IPS DF 19.7 (cell line): ENCODE measurements at regions not wholly inside any gene's neighbourhood (a gene's known extent, or its start where the extent isn't known, plus 50 kb on each side); places are given as distances from the start of the nearest gene placed in this dataset.
"Not testable (repeated sequence)": the region's sequence is repeated elsewhere in the genome, so short reads cannot be mapped to it uniquely, and the experiment has no call there.

Source experiments
- DNase-seq: peaks from one replicate; pipeline ENCODE4 v3.0.0-alpha.2; 2013; ENCODE audit warnings: low read depth, low spot score

DNA sequence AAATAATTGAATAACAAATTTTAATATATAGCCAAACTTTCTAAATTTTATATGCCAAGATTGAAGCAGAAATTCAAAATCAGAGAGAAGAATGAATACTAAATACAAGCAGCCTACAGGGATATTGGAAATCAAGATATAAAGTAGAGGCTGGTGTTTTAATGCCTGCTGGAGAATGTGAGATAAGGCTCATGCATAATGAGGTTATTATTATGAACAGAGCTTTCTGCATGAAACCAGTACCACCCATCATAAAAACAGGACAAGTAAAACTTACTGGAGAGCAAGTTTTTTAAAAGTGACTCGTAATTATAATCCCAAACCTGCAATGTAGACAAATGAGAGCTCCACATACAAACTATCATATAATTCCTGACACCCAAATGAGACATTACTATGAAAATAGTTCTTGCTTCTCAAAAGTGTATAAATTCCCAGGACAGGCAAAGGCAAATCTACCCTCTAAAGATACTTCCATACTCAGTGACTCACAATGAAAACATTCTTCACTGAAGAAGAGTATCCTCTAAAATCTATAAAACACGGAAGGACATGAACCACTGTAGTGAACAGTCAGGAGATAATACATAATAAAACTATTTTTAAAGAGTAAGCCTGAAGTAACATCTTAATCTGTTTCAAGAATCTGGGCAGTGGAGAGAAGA lies 532.0 kb upstream of the GRAMD2B start:
- DNase-seq = no peak

GRCh38 chr5:125894383-125894782 lies 528.8 kb upstream of the GRAMD2B start:
- no peak for DNase-seq

GRCh38 chr5:125896368-125896767 lies 526.8 kb upstream of the GRAMD2B start:
- DNase-seq = no peak

- no peak for DNase-seq
Observed at GRCh38 chr5:125897089-125897488, 526.1 kb upstream of the GRAMD2B start.

DNA sequence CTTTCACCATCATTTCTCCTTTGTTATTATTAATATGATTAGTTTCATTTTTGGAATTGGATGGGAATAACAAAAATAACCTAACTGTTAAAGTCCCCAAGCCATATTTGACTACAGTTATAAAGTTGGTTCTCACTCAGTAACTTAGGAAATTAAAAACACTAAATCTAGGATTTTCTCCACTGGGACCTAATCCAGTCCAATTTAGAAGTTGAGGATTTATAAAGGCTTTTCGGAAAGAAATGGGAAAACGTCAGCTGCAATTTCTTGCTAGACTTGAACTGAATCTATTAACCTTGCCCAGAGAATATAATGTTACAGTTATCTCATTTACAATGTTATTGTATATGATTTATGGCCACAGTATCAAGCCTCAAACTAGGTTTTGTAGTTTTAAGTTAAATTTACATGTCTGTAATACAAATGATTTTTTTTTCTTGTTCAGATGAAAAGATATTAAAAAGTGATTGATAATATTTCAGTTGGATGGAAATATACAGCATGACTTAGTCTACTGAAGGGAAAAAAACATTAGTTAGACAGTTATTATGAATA lies 524.3 kb upstream of the GRAMD2B start:
- no peak for DNase-seq

GRCh38 chr5:125912028-125912427 lies 511.2 kb upstream of the GRAMD2B start:
- DNase-seq = no peak

GRCh38 chr5:125913200-125913599 lies 510.0 kb upstream of the GRAMD2B start:
- no peak for DNase-seq

- no peak for DNase-seq
Observed at GRCh38 chr5:125914471-125914870, 508.7 kb upstream of the GRAMD2B start.

- not testable (repeated sequence) for DNase-seq
Observed at GRCh38 chr5:125923958-125924357, 499.3 kb upstream of the GRAMD2B start.

- no peak for DNase-seq
Observed at GRCh38 chr5:125926172-125926571, 497.0 kb upstream of the GRAMD2B start.

- DNase-seq = no peak
Observed at GRCh38 chr5:125928663-125929062, 494.5 kb upstream of the GRAMD2B start.

GRCh38 chr5:125950012-125950615 lies 473.1 kb upstream of the GRAMD2B start:
- no peak for DNase-seq

DNA sequence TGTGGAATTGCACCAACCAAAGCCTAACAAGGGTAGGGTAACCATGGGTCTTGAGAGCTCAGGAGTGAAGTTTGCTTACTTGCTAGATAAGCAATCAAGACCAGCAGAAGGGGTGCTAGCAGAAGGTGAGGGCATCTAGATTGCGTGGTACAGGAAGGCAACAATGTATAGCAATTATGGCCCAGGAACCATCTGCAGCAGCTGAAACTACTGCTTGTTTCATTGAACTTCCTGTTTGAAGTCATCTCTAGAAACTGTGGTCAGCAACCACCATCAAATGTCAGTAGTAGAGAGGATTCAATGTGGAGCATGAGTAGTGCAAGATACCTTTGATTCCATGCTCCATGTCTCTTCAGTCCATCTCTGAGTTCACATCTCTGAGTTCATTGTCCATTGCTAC lies 462.1 kb upstream of the GRAMD2B start:
- no peak for DNase-seq

GRCh38 chr5:125965577-125965976 lies 457.6 kb upstream of the GRAMD2B start:
- DNase-seq = no peak

DNA sequence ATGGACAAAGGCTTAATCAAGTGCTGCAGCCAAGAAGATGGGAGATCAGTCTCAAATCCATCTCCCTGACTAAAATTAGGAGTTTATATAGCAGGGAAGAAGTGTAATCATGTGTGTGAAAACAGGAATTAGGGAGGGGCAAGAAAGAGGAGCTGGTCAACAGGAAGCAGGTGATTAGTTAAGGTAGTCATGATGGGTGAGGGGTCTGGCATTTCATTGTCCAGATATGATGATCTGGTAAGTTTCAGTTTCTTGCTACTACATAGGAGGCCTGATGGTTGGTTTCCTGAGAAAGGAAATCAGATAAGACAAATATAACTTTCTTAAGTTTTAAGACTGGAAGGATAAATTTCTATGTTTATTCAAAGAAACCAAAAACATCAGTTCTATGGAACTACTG lies 455.6 kb upstream of the GRAMD2B start:
- no peak for DNase-seq

GRCh38 chr5:125969011-125969813 lies 454.0 kb upstream of the GRAMD2B start:
- no peak for DNase-seq

GRCh38 chr5:125969814-125970171 lies 453.4 kb upstream of the GRAMD2B start:
- DNase-seq = no peak

DNA sequence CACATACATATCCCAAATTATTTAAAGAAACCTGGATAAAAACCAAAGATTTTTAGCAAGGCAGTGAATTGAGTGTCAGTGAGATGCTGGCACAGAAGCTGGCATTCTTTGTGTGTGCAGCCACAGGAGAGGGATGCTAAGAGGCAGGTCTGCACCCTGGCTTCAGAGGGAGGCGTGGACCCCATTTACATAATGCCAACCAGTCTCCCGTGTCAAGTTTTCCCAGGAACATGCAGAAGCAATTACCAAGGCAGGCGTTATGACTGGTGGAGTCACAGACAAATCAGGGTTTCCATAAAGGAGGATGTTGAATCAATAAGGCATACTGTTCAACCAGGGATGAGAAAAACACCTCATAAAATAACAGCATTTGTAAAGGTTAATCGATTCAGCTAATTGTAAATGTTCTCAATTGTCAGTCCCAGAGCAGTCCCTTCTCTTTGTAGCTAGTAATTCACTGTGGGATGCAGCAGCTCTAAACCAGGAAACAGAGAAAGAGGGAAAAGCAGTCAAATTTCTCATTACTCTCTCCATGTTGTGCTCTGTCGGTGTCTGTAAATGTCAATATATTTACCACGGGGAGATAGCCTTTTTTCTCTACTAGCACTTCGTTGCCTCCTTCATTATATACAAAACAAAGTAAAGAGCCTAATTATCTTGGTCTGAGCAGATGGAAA lies 452.4 kb upstream of the GRAMD2B start:
- no peak for DNase-seq

GRCh38 chr5:125972706-125973105 lies 450.5 kb upstream of the GRAMD2B start:
- DNase-seq = no peak

GRCh38 chr5:125974679-125975078 lies 448.5 kb upstream of the GRAMD2B start:
- no peak for DNase-seq

- no peak for DNase-seq
Observed at GRCh38 chr5:125976421-125977000, 446.7 kb upstream of the GRAMD2B start.

DNA sequence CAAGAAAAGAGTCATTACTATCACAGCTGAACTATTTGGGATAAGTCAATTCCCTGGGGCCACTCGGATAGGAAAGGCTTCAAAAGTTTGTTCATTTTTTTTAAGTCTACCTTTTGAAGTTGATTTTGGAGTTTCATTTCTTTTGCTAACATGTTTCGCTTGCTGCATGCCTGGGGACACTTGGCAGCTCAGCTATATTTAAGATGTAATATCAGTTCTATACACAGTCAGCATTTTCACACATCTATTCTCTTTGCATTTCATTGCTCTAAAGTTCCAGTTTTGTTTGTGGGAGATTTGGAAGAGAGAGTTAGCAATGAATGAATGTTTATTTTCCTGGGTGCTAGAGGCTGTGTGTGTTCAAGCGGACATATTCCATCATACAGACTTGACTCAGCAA lies 445.2 kb upstream of the GRAMD2B start:
- DNase-seq = no peak
